ENCODE measurements at regions not wholly inside any gene's neighbourhood (a gene's known extent, or its start where the extent isn't known, plus 50 kb on each side); places are given as distances from the start of the nearest gene placed in this dataset.
"Not testable (repeated sequence)": the region's sequence is repeated elsewhere in the genome, so short reads cannot be mapped to it uniquely, and the experiment has no call there.

- Histone ChIP-seq H3K27ac (ENCODE audit: low read depth, low read length) (no peak overlapping the region), H3K9me3 (ENCODE audit: control insufficient read depth, insufficient read depth, low read length) (peaks cover 10% of the 10 kb centered on the region), H3K4me3 (ENCODE audit: low read depth, low read length) (no peak overlapping the region), H3K27me3 (ENCODE audit: control insufficient read depth, insufficient read depth, low read length) (no peaks in the 10 kb centered on the region)
- POLR2A ChIA-PET = no interaction called here
- TF ChIP-seq CTCF (IDR thresholded peaks at IDR 0.05; ENCODE audit: low read depth, low read length) = no peak
- CTCF ChIA-PET = no interaction called here
- DNase-seq (ENCODE audit: low read depth, low spot score) = no peak
Measured at GRCh38 chr5:162939991-162940390, 497.4 kb upstream of the CCNG1 start.

GRCh38 chr5:162948677-162949076, 488.7 kb upstream of the CCNG1 start:
- POLR2A ChIA-PET = no interaction called here
- no peak for TF ChIP-seq CTCF (IDR thresholded peaks at IDR 0.05; ENCODE audit: low read depth, low read length)

GRCh38 chr5:162956570-162956969, 480.8 kb upstream of the CCNG1 start:
- H3K9me3 ChIP-seq (ENCODE audit: control insufficient read depth, insufficient read depth, low read length) = no peaks in the 10 kb centered on the region
- ChIA-PET CTCF (no interaction called here), POLR2A (no interaction called here)
- no peak for DNase-seq (ENCODE audit: low read depth, low spot score)
- no peaks in the 10 kb centered on the region for H3K27me3 ChIP-seq (ENCODE audit: control insufficient read depth, insufficient read depth, low read length)
- H3K4me3 ChIP-seq (ENCODE audit: low read depth, low read length) = no peak overlapping the region
- no peak for TF ChIP-seq CTCF (IDR thresholded peaks at IDR 0.05; ENCODE audit: low read depth, low read length)
- no peak overlapping the region for H3K27ac ChIP-seq (ENCODE audit: low read depth, low read length)

More at GRCh38 chr5:162948677-162949076, 488.7 kb upstream of the CCNG1 start:
- Histone ChIP-seq H3K27ac (ENCODE audit: low read depth, low read length) (no peak overlapping the region), H3K27me3 (ENCODE audit: control insufficient read depth, insufficient read depth, low read length) (no peaks in the 10 kb centered on the region), H3K4me3 (ENCODE audit: low read depth, low read length) (no peak overlapping the region), H3K9me3 (ENCODE audit: control insufficient read depth, insufficient read depth, low read length) (no peaks in the 10 kb centered on the region)
- DNase-seq (ENCODE audit: low read depth, low spot score) = no peak
- CTCF ChIA-PET = no interaction called here

- POLR2A ChIA-PET; H3K27me3 ChIP-seq (ENCODE audit: control insufficient read depth, insufficient read depth, low read length); H3K27ac ChIP-seq (ENCODE audit: low read depth, low read length); H3K4me3 ChIP-seq (ENCODE audit: low read depth, low read length); DNase-seq (ENCODE audit: low read depth, low spot score); CTCF ChIA-PET: not testable (repeated sequence)
- peaks cover 16% of the 10 kb centered on the region for H3K9me3 ChIP-seq (ENCODE audit: control insufficient read depth, insufficient read depth, low read length)
Measured at GRCh38 chr5:162964144-162964543, 473.3 kb upstream of the CCNG1 start.

GRCh38 chr5:162990063-162990462, 447.3 kb upstream of the CCNG1 start:
- H3K27me3 ChIP-seq (ENCODE audit: control insufficient read depth, insufficient read depth, low read length) = no peaks in the 10 kb centered on the region
- H3K27ac ChIP-seq (ENCODE audit: low read depth, low read length) = no peak overlapping the region
- no peak overlapping the region for H3K4me3 ChIP-seq (ENCODE audit: low read depth, low read length)
- H3K9me3 ChIP-seq (ENCODE audit: control insufficient read depth, insufficient read depth, low read length) = peaks cover 6% of the 10 kb centered on the region
- ChIA-PET POLR2A (no interaction called here), CTCF (no interaction called here)
- DNase-seq (ENCODE audit: low read depth, low spot score) = no peak
- no peak for TF ChIP-seq CTCF (IDR thresholded peaks at IDR 0.05; ENCODE audit: low read depth, low read length)

GRCh38 chr5:162990856-162991497, 446.4 kb upstream of the CCNG1 start:
- no peak overlapping the region for H3K4me3 ChIP-seq (ENCODE audit: low read depth, low read length)
- no peak for TF ChIP-seq CTCF (IDR thresholded peaks at IDR 0.05; ENCODE audit: low read depth, low read length)
- ChIA-PET POLR2A (no interaction called here), CTCF (no interaction called here)
- DNase-seq (ENCODE audit: low read depth, low spot score) = no peak
- H3K9me3 ChIP-seq (ENCODE audit: control insufficient read depth, insufficient read depth, low read length) = peaks cover 6% of the 10 kb centered on the region
- no peak overlapping the region for H3K27ac ChIP-seq (ENCODE audit: low read depth, low read length)
- H3K27me3 ChIP-seq (ENCODE audit: control insufficient read depth, insufficient read depth, low read length) = no peaks in the 10 kb centered on the region
